EH (cell line): ENCODE measurements at regions not wholly inside any gene's neighbourhood (a gene's known extent, or its start where the extent isn't known, plus 50 kb on each side); places are given as distances from the start of the nearest gene placed in this dataset.

Experiments
- DNase-seq: peaks from one replicate; pipeline ENCODE4 v3.0.0-alpha.2; 2015; ENCODE audit warnings: low read depth

DNA sequence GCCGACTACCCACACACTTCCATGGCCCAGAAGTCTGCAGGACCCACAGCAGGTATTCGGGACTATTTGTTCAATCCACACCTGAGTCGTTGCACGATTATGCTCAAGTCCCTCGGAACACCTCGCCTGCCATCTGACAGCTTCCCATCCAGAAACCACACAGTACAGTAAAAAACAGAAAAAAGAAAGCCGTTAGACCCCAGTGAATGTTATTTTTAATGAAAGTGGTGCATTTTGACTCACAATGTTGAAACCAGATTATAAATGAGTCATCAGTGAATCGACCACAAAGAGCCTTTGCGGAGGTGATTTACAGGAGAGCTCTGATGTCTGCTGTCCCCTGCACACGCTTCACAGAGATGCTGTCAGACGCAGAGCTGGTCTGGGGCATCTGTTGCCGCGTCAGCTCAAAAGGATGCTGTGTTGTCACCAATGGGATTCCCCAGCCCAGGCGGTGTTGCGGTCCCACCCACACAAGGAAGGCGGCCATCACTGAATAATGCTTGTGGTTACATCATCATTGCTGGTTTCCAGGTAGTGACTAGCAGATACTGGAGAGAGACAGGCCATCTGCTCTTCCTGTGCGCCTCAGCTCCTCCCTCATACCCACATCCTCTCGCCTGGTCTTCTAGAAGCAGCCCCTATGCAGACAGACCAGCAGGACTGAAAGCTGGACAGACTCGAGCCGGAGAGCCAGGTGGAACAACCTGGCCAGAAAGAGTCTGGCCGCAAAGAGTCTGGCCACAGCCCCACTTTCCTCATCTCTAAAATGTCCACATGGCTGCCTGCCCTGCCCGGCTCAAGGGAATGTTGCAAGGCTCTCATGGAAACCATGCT lies 116.8 kb downstream of the TOMM20 start:
- peak; percentile 100 for DNase-seq

DNA sequence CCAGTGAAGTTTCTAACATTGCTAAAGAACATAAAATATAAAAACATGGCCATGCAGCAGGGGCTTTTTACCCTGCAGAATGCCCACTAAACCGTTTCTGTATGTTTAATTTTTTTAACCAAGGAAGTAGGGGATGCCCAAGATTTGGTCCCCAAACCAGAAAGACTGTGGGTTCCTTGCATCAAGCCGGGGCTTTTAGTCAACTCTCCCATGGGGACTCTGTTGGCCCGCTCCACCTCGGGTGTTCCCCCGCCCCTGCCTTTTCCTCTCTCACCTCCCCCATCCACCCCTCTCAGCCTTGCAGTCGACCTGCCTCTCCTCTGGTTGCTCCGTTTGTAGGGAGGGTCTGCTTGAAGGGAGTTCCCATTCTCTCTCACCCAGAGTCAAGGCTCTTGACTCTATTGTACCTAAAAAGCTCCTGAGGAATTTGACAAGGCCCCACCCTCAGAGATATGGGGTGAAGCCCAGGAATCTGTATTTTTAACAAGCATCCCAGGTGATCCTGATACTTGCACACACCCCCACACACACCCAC lies 117.5 kb downstream of the TOMM20 start:
- DNase-seq = no peak

DNA sequence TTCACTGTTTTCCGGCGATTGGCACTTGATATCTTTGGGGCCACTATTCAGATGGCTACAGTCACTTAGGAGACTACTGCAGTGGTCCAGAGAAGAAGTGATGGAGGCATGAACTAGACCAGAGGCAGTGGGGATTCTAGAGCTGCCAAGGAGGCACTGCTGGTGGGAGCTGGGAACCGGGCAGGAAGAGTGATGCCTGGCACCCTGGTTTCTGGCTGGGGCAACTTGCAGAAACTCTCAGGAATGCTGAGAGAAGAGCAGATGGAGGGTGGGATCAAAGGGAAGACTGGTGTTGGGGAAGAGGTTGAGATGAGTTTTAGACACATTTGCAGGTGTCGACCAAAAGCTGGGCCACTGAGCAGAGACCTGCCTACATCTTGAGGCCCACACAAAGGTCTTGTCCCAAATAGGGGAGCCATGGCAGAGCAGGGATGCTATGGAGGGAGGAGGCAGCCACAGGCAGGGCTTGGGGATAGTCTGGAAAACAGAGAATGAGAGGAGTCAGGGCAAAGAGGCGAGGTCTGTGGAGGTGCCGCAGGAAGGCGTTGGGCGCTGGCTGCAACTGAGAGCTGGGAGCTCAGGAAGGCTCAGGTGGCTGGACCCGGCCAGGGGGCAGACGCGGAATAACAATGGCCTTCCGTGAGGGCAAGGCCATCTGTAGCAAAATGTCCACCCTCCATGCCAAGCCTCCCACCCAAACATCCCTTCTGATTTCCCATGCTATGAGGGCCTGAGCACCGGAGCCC lies 118.9 kb downstream of the TOMM20 start:
- no peak for DNase-seq

DNA sequence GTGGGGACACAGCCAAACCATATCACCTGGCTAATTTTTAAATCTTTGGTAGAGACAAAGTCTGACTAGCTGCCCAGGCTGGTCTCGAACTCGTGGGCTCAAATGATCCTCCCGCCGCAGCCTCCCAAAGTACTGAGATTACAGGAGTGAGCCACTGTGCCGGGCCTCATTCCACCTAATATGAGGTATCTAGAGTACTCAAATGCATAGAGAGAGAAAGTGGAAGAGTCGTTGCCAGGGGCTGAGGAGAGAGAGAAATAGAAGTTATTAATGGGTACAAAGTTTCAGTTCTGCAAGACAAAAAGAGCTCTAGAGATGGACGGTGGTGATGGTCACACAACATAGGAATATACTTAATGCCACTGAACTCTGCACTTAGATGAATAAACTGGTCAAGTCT lies 119.6 kb downstream of the TOMM20 start:
- DNase-seq = no peak

DNA sequence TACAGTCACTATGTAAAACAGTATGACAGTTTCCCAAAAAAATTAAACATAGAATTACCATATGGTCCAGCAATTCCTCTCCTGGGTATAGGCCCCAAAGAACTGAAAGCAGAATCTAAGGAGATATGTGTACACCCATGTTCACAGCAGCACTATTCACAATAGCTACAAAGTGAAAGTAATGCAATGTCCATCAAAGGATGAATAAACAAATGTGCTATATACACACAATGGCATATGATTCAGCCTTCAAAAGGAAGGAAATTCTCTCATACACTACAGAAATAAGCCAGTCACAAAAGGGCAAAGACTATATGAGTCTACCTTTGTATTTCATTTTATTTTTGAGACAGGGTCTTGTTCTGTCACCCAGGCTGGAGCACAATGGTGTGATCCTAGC lies 120.4 kb downstream of the TOMM20 start:
- no peak for DNase-seq

DNA sequence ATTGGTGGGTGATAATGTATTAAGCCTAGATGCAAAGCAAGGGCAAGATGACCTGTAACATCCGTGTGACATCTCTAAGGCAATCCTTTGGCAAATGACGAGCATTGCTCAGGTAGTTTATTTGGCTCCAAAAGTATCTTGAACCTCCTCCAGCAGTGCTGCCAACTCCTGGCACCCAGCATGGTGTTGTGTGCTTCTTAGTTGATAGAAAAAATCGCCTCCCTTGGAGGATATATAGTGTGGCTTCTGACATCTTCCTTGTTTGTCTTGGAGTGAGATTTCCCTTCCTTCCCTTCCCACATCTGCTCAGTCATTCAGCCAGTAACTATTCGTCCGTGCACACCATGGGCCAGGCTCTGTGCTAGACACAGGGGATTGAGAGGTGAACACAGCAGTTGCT lies 121.8 kb downstream of the TOMM20 start:
- no peak for DNase-seq

DNA sequence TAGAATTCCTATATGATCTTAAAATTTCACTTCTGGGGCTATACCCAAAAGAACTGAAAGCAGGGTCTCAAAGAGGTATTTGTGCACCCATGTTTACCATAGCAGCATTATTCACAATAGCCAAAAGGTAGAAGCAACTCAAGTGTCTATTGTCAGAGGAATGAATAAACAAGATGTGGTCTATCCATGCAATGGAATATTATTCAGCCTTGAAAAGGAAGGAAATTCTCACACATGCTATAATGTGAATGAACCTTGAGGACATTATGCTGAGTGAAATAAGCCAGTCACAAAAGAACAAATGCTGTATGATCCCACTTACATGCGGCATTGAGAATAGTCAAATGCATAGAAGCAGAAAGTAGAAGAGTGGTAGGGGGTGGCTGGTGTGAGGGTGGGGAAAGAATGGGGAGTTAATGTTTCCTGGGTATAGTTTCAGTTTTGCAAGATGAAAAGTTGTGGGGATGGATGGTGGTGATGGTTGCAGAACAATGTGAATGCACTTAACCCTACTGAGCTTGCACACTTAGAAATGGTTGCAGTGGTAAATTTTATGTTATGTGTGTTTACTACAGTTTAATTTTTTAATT lies 122.4 kb downstream of the TOMM20 start:
- no peak for DNase-seq

DNA sequence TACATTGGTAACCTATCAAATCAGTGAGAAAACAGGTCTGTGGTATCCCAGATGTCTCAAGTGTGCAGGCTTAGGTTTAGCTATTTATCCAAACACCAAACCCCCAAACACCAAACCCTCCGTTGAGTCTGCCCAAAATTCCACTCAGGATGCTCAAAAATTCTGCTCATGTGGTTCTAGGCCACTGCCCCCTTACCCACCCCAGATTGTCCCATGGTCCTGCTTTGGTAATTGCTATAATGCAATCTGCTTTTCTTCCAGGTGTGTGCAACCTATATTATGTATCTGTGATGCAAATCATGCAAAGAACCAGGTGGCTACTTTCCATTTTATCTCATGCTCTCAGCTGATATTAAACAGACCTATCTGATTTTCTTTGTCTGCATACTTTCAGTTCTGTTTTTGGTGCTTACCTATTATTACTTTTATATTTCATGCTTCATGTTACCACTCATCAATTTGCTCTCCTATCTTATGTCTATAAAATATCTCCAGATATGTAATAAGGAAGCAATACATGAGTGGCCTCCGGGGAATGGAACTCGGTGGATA lies 123.7 kb downstream of the TOMM20 start:
- no peak for DNase-seq

DNA sequence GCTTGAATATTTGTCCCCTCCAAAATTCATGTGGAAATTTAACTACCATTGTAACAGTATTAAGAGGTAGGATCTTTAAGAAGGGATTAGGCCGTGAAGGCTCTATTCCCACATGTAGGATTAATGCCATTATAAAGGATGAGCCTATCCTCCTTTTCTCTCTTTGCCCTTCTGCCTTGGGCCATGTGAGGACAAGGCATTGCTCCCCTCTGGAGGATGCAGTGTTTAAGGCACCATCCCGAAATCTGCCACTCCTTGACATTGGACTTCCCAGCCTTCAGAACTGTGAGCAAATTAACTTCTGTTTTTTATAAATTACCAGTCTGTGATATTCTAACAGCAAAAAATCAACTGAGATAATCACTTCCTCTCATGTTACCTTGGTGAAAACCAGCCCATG lies 124.4 kb downstream of the TOMM20 start:
- no peak for DNase-seq

DNA sequence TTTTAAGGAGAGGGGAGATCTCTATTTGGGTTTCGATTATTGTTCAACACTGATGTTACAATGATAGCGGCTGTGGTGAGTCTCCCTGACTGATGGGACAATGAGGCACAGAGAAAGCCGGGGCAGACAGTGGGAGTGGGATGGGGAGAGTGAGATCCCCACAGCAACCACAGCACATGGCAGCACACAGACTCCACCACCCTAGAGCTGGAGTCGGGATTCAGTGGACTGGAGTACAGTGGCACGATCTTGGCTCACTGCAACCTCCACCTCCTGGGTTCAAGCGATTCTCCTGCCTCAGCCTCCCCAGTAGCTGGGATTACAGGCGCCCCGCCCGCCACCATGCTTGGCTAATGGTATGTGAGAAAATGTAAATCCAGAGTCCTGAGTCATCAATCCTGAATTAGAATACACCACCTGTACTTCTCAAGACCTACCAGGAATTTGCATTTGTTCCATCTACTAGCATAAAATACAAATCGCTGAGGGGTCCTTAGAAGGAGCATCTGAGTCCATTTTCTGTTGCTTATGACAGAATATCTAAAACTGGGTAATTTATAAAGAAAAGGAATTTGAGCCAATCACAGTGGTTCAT lies 125.8 kb downstream of the TOMM20 start:
- DNase-seq = no peak

DNA sequence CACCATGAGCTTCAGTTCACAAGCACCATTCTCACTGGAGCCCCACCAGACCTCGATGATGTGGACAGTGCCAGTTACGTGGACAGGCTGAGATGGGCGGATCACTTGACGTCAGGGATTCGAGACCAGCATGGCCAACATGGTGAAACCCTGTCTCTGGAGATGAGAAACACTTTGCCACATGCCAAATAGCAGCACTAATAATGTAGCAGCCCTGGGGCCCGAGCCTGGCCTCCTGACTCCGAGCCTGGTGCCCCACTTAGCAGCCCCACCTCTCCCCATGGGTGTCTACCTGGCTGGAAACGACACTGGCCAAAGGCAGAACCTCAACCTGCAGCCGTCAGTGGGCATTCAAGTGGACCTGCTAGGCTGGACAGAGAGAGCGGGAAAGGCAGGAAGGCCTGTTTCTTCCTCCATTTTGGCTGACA lies 129.1 kb downstream of the TOMM20 start:
- DNase-seq = no peak

DNA sequence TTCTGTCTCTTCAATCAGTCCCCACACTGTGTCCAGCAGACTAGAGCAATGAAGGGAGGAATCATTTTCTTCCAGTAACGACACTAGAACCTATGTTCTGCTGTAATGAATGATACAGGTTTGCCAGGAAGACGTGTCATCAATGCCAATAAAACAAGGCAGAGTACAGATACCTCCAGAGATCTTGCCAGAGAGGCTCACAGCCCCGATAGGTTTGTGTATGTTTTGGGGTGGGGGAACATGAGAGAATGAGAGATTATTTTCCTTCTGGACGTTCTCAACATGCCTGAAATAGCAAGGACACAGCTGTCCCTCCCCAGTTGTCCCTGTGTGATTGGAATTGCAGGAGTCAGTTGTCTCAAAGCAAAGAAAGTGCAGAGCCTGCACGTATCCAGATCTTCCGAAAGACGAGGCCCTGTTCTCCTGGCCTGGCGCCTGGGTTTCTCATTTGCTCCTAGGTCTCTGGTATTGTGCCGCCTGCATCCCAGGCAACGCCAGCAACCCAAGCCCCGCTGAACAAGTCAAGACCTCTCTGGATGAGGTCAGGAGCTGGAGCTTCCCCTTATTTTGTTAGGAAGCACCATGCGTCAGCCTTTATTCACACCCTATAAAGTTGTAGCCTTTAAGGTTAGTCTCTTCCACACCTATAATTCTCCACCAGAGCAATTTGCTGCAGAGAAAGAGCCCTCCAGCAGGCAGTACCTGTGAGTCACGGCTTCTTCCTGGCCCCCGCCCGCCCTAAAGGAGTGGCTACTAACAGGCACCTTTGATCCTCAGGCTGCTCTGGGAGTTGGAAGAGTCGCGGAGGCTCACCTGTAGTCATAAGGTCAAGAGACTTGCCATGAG lies 130.5 kb downstream of the TOMM20 start:
- peak; percentile 19 for DNase-seq

DNA sequence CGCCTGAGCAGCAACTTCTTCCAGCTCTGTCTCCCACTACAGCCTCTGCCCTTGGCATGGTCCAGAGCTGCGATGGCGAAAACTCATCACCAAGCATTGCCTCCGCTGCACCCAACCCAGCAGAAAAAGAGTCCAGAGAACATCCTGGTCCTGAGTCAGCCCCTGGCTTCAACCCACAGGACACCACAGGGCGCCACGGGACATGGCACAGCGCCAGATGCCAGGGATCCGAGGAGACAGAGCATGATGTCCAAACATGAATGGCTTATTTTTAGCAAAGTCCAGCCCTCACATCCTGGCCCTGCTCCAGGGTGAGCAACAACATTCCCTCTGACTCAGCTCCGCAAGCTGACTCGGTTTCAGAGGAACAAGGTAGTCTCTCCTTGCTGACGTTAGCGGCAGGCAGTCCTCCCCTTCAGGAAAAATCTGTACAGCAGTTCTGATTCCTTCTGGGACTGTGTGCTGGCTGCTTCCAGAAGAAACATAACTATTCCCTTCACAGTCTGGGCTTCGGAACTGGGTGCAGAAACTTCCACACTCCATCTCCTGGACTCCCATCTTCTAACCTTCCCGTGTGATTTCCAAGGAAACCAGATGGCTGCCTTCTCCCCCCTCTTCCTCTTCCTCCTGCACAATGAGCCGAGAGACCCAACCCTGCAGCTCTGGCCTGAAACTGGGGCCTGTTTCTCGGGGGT lies 131.3 kb downstream of the TOMM20 start:
- DNase-seq = peak; percentile 100

DNA sequence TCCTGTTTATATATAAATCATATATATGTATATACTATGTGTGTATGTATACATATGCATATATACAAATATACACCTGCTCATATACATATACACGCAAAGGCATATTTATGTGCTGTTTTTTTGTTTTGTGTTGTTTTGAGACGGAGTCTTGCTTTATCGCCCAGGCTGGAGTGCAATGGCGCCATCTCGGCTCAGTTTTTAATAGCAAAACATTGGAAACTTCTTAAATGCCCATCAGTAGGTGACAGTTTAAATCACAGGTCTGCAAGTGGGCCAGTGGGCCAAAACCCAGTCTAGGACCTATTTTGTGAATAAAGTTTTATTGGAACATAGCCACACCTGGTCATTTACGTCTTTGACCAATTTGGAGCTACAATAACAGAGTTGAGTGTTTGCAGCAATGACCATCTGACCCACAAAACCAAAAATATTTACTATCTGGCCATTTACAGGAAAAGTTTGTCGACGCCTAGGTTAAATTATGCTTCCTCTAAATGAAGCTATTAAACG lies 132.3 kb downstream of the TOMM20 start:
- DNase-seq = peak; percentile 39

DNA sequence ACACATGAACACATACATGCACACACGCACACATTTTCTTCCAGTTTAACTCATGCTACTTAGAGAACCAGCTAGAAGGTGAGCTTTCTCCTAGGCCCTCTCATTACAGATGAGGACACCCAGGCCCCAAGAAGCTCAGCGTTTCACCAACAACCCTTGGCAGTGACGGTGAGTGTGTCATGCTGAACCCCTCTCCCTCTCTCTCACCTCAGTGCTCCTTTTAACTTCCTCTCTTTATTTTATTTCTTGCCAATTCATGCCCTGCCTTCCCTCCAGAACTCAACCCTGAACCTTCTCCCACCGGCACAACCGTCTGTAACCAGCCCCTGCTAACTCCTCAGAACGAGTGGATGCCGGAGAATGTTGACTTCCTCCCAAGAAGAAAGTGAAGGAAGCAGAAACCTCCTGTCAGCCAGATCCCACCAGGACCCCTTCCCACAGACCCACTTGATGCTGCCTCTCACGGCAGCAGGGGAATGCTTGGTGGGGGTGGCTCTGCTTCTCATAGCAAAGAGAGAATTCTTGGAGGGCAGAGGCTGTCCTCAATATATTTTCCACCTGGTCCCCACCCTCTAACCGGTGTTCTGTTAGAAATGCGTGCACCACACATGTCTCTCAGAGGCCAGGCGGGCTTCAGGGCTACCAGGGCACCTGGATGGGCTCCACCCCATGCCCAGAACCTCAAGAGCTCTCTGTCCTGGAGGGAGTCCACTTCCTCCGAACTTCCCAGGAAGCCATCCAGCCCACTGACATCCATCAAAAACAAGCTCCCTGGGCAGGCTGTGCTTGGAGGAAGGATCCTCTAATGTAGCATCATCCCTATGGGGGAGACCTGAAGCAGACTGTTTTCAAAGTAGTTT lies 134.0 kb downstream of the TOMM20 start:
- DNase-seq = no peak

DNA sequence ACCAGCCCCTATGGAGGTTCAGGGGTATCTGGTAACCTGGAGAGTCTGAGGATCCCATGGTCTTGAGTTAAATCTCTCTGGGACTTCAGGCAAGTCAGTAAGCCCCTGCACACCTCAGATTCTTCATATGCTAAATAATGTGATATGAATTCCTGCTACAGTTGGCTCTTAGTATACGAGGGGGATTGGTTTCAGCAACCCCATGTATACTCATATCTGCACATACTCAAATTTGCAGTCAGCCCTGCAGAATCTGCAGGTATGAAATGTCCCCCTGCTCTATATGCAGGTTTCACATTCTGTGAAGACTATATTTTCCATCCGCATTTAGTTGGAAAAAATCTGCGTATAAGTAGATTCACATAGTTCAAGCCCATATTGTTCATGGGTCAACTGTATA lies 136.6 kb downstream of the TOMM20 start:
- DNase-seq = no peak

DNA sequence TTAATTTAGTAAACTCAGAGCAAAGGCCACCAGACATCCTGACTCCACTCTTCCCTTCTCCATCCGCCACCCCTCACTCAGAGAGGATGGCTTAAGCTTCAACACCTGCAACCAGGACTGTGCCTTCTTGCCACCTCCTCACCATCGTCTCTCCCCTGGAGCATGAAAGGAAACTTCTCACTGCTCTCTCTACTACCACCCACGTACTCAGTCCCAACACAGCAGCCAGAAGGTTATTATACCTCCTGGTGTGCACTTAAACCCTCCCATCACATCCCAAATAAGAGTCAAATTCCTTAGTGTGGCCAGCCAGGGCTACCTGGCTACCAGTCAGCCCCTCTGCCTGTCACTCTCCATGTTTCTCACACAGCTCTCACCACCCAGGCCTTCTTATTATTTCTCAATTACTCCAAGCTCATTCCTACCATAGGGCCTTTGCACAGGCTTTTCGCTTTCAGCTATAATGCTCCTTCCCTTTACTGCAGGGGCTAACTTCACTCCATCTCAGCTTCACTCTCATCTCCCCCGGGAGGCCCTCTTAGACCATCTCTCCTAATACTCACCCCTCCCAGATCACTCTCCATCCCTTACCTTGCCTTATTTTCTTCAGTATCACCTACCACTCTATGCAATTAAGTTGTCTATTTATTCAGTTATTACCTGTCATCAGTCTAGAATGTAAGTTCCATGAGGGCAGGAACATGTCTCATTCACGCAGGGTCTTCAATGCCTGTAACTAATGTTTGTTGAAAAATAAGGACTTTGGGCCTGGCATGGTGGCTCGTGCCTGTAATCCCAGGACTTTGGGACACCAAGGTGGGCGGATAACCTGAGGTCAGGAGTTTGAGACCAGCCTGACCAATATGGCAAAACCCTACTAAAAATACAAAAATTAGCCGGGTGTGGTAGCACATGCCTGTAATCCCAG lies 137.5 kb downstream of the TOMM20 start:
- no peak for DNase-seq

DNA sequence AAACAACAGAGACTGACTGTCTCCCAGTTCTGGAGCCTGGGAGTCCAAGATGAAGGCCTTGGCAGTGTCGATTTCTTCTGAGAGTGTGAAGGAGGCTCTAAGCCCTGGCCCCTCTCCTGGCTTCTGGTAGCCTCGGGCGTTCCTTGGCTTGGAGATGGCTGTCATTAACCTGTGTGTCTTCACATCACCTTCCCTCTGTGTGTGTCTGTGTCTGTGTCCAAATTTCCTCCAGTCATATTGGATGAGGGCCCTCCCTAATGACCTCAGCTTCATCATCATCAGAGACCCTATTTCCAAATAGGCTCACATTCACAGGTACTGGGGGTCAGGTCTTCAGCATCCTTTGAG lies 138.3 kb downstream of the TOMM20 start:
- DNase-seq = no peak
